ENCODE measurements at regions not wholly inside any gene's neighbourhood (a gene's known extent, or its start where the extent isn't known, plus 50 kb on each side); places are given as distances from the start of the nearest gene placed in this dataset.

DNA sequence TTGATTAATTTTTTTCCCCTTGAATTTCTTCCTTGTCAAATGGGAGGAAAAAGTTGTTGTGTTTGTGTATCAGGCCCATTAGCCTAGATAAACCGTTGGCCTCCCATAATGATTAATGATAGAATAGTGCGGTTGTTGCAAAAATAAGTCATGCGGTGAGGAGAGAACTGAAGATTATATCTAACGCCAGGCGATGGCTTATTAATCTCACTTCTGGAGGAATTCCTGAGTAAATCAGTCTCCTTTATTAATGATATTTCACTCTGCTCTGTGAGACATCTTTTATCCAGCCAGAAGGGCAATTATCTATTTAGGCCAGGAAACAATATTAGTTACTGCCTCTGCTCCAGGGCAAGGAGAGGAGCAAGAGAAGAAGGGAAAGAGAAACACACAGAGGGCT lies 107.3 kb downstream of the IRX5 start:
- TF ChIP-seq, protein P1, sequence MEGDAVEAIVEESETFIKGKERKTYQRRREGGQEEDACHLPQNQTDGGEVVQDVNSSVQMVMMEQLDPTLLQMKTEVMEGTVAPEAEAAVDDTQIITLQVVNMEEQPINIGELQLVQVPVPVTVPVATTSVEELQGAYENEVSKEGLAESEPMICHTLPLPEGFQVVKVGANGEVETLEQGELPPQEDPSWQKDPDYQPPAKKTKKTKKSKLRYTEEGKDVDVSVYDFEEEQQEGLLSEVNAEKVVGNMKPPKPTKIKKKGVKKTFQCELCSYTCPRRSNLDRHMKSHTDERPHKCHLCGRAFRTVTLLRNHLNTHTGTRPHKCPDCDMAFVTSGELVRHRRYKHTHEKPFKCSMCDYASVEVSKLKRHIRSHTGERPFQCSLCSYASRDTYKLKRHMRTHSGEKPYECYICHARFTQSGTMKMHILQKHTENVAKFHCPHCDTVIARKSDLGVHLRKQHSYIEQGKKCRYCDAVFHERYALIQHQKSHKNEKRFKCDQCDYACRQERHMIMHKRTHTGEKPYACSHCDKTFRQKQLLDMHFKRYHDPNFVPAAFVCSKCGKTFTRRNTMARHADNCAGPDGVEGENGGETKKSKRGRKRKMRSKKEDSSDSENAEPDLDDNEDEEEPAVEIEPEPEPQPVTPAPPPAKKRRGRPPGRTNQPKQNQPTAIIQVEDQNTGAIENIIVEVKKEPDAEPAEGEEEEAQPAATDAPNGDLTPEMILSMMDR (IDR thresholded peaks at IDR 0.05): no peak
- TF ChIP-seq POLR2AphosphoS5 (IDR thresholded peaks at IDR 0.05; ENCODE audit: insufficient read depth in 1 of 2, low read depth in 1 of 2) (no peak), POLR2A (IDR thresholded peaks at IDR 0.05) (no peak)

Data from vagina (tissue), 2 donors.